ENCODE measurements at regions not wholly inside any gene's neighbourhood (a gene's known extent, or its start where the extent isn't known, plus 50 kb on each side); places are given as distances from the start of the nearest gene placed in this dataset.

GRCh38 chr9:129420721-129421120 lies 200.2 kb downstream of the C9orf50 start:
- TF ChIP-seq EZH2 (IDR thresholded peaks at IDR 0.05; ENCODE audit: borderline replicate concordance, low read depth, low read length, poor library complexity, severe bottlenecking) = no peak
- TF ChIP-seq CTCF (conservative IDR thresholded peaks at IDR 0.05; ENCODE audit: low read depth, low read length) = no peak
